Cerebellar cortex (tissue), 1 donor: ENCODE measurements at regions not wholly inside any gene's neighbourhood (a gene's known extent, or its start where the extent isn't known, plus 50 kb on each side); places are given as distances from the start of the nearest gene placed in this dataset.

Experiments used
- DNase-seq: peaks from one replicate; pipeline ENCODE4 v3.0.0-alpha.2; 2015; ENCODE audit warnings: low spot score

GRCh38 chr13:109669956-109670355, 116.4 kb downstream of the IRS2 start:
- no peak for DNase-seq

- no peak for DNase-seq
These were observed 117.2 kb downstream of the IRS2 start for GRCh38 chr13:109669234-109669612.

GRCh38 chr13:109668433-109669233, 117.8 kb downstream of the IRS2 start:
- no peak for DNase-seq

- no peak for DNase-seq
These were observed 118.5 kb downstream of the IRS2 start for GRCh38 chr13:109667807-109668291.

GRCh38 chr13:109667056-109667455, 119.3 kb downstream of the IRS2 start:
- no peak for DNase-seq

GRCh38 chr13:109666656-109667055, 119.7 kb downstream of the IRS2 start:
- no peak for DNase-seq

GRCh38 chr13:109665781-109666249, 120.6 kb downstream of the IRS2 start:
- peak; percentile 46 for DNase-seq

GRCh38 chr13:109665240-109665639, 121.1 kb downstream of the IRS2 start:
- no peak for DNase-seq

GRCh38 chr13:109657395-109657794, 129.0 kb downstream of the IRS2 start:
- no peak for DNase-seq

GRCh38 chr13:109656206-109656605, 130.2 kb downstream of the IRS2 start:
- DNase-seq: no peak

GRCh38 chr13:109655611-109656010, 130.8 kb downstream of the IRS2 start:
- no peak for DNase-seq

GRCh38 chr13:109655206-109655600, 131.2 kb downstream of the IRS2 start:
- no peak for DNase-seq

GRCh38 chr13:109654341-109655205, 131.8 kb downstream of the IRS2 start:
- DNase-seq: no peak

- no peak for DNase-seq
These were observed 133.9 kb downstream of the IRS2 start for GRCh38 chr13:109652531-109652930.

GRCh38 chr13:109651854-109652253, 134.5 kb downstream of the IRS2 start:
- no peak for DNase-seq

- no peak for DNase-seq
These were observed 135.1 kb downstream of the IRS2 start for GRCh38 chr13:109651311-109651710.

- DNase-seq: no peak
These were observed 135.5 kb downstream of the IRS2 start for GRCh38 chr13:109650861-109651260.

- no peak for DNase-seq
These were observed 136.7 kb downstream of the IRS2 start for GRCh38 chr13:109649713-109650112.

GRCh38 chr13:109647699-109648098, 138.7 kb downstream of the IRS2 start:
- no peak for DNase-seq

- no peak for DNase-seq
These were observed 139.3 kb downstream of the IRS2 start for GRCh38 chr13:109647053-109647452.

- DNase-seq: no peak
These were observed 140.0 kb downstream of the IRS2 start for GRCh38 chr13:109646423-109646822.

GRCh38 chr13:109645831-109646230, 140.6 kb downstream of the IRS2 start:
- DNase-seq: no peak

- no peak for DNase-seq
These were observed 141.4 kb downstream of the IRS2 start for GRCh38 chr13:109644956-109645355.
